Fibroblast of mammary gland (primary cell): ENCODE measurements at regions not wholly inside any gene's neighbourhood (a gene's known extent, or its start where the extent isn't known, plus 50 kb on each side); places are given as distances from the start of the nearest gene placed in this dataset.
"Not testable (repeated sequence)": the region's sequence is repeated elsewhere in the genome, so short reads cannot be mapped to it uniquely, and the experiment has no call there.

ENCODE experiments used
- DNase-seq: peaks from one replicate; pipeline ENCODE4 v3.0.0-alpha.2; 2010; ENCODE audit warnings: low read depth
- H3K4me3 ChIP-seq: 2 replicates; pipeline ENCODE4 v1.5.1; 2011; ENCODE audit warnings: low read depth, mild to moderate bottlenecking, low read length, moderate library complexity; ENCODE audit not compliant: control insufficient read depth
- TF ChIP-seq, protein P1 (sequence below): conservative IDR thresholded peaks from 2 replicates; pipeline ENCODE4 v1.5.1; 2011; ENCODE audit warnings: low read depth, low read length, inconsistent platforms; ENCODE audit not compliant: control insufficient read depth, insufficient read depth

DNA sequence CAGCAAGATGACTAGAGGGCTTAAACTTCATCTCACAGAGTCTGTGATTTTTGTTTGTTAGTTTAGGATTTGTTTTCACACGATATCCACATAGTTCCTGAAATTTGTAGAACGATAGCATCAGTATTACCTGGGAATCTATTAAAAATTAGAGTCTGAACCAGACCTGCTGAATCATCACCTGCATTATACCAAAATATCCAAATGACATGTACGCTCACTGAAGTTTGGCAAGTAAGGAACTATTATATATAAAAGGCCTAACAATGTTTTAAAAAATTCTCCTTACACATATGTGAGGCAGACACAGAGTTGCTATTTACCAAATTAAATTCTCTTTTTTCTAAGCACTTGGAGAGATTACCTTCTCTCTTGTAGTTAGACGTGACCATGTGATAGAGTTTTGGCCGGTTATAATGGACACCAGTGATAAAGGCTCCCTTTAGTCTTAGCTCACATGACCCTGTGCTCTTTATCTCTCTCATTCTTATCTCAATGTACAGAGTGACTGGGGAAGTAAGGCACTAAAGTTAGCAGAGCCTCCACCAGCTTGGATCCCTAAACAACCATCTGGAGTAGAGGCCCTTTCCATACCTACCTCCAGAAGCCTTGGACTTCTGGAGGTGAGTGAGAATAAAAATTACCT, 363.1 kb downstream of the DSC3 start:
- TF ChIP-seq, protein P1, sequence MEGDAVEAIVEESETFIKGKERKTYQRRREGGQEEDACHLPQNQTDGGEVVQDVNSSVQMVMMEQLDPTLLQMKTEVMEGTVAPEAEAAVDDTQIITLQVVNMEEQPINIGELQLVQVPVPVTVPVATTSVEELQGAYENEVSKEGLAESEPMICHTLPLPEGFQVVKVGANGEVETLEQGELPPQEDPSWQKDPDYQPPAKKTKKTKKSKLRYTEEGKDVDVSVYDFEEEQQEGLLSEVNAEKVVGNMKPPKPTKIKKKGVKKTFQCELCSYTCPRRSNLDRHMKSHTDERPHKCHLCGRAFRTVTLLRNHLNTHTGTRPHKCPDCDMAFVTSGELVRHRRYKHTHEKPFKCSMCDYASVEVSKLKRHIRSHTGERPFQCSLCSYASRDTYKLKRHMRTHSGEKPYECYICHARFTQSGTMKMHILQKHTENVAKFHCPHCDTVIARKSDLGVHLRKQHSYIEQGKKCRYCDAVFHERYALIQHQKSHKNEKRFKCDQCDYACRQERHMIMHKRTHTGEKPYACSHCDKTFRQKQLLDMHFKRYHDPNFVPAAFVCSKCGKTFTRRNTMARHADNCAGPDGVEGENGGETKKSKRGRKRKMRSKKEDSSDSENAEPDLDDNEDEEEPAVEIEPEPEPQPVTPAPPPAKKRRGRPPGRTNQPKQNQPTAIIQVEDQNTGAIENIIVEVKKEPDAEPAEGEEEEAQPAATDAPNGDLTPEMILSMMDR = no peak
- H3K4me3 ChIP-seq = no peak overlapping the region
- no peak for DNase-seq

DNA sequence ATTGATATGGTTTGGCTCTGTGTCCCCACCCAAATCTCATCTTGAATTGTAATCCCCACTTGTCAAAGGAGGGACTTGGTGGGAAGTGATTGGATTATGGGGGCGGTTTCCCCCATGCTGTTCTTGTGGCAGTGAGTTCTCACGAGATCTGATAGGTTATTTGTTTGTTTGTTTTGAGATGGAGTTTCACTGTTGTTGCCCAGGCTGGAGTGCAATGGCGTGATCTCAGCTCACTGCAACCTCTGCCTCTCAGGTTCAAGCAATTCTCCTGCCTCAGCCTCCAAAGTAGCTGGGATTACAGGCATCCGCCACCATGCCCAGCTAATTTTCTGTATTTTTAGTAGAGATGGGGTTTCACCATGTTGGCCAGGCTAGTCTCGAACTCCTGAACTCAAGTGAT, 364.7 kb downstream of the DSC3 start:
- DNase-seq, H3K4me3 ChIP-seq: not testable (repeated sequence)

DNA sequence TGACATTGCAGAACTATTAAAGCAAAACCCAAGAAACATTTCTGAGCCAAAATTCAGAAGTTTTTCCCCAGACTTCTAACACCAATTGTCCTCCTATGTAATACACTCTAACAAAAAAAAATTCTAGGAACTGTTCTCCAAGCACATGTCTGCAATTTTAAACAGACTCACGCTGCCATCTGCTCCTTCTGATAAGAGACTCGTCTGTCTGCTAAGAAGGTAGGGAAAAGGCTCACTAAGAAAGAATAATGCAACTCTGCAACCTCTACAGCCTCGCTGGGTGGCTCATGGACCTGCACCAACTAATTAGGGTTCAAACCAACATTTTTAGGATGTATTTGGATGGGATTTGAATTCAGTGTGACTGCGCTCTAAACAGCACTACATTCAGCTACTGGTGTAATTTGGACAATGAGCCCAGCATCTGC, 366.5 kb downstream of the DSC3 start:
- TF ChIP-seq, protein P1 = no peak
- no peak for DNase-seq
- H3K4me3 ChIP-seq = no peak overlapping the region

DNA sequence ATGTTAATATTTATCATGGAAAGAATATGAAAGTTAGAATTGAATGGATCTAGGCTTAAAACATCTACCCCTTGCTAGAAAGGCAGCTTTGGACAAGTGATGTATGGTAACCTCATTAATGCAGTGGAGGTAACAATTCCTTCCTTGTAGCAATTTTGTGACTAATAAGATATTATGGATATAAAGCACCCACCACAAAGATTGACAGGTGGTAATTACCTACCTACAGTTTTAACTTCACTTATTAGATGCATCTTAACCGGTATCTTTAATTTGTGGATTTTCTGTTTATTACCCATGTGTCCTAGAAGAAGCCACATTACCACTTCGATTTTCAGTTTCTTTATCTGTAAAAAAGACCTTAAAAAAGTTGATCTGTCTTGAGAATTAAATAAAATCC, 367.0 kb downstream of the DSC3 start:
- TF ChIP-seq, protein P1 = no peak
- H3K4me3 ChIP-seq = no peak overlapping the region
- no peak for DNase-seq

DNA sequence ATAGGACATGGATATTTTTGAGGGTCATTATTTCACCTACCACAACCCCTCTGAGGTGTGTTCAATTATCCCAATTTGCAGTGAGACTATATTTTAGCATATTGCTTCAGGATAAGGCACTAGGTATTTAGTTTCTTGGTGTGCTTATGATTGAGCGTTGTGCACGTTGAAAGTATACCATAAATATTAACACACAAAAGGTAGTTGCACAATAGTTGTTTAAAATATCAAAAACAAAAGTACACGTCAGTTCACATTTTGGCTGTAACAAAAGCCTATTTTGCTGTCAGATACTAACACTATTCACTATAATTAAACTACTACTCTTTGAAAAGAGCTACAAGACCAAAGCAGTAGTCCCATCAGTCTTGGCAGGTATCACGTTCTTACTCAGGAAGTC, 367.5 kb downstream of the DSC3 start:
- no peak for DNase-seq
- TF ChIP-seq, protein P1 = no peak
- no peak overlapping the region for H3K4me3 ChIP-seq

DNA sequence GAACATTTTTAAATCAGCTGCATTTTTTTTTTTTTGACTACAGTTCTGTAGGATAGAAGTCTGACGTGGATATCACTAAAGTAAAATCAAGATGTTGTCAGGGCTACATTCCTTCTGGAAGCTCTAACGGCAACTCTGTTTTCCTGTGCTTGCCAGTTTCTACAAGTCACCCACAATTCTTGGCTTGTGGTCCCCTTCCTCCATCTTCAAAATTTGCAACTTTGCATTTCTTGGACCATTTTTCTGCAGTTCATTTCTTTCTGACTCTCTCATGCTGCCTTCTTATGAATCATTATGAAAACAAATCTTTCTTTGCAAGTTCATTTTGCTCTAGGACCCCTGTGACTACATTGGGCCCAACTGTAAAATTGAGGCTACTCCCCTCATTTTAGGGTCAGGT, 367.9 kb downstream of the DSC3 start:
- no peak for DNase-seq
- TF ChIP-seq, protein P1 = no peak
- no peak overlapping the region for H3K4me3 ChIP-seq

DNA sequence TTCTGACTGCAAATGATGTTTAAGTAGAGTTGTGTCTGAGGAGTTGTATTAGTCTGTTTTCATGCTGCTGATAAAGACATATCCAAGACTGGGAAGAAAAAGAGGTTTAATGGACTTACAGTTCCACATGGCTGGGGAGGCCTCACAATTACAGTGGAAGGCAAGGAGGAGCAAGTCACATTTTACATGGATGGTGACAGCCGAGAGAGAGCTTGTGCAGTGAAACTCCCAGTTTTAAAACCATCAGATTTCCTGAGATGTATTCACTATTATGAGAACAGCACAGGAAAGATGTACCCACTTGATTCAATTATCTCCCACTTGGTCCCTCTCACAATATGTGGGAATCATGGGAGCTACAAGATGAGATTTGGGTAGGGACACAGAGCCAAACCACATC, 370.1 kb downstream of the DSC3 start:
- not testable (repeated sequence) for H3K4me3 ChIP-seq, DNase-seq

DNA sequence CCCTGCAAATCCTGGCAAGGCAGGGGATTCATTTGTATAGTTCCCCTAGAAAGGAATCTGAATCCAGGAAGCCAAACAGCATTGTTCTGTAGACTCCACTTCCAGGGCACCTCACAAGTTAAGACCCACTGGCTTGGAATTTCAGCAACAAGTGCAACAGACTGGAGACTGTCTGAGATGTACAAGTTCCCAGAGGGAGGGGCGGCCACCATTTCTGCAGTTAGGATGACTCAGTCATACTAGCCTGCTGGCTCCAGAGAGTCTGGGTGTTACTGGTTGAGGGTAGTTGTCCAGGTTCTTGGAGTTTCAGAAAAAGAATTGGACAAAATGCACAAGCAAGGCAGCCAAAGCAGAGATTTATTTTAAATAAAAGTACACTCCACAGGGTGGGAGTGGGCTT, 384.2 kb downstream of the DSC3 start:
- no peak overlapping the region for H3K4me3 ChIP-seq
- no peak for DNase-seq
- TF ChIP-seq, protein P1 = no peak
